ENCODE measurements at regions not wholly inside any gene's neighbourhood (a gene's known extent, or its start where the extent isn't known, plus 50 kb on each side); places are given as distances from the start of the nearest gene placed in this dataset.

- Histone ChIP-seq H3K27ac (no peak overlapping the region), H3K27me3 (no peaks in the 10 kb centered on the region), H3K9me3 (no peaks in the 10 kb centered on the region), H3K4me1 (no peaks in the 10 kb centered on the region), H3K4me3 (no peak overlapping the region), H3K36me3 (no peaks in the 10 kb centered on the region)
- intact Hi-C loops (cut with DNase I): no loop called here
- TF ChIP-seq CTCF (IDR thresholded peaks at IDR 0.05): no peak
- no peak for DNase-seq (ENCODE audit: low spot score in 2 of 2)
These were observed 210.0 kb downstream of the TMEM114 start for GRCh38 chr16:8380311-8380710.

- no peaks in the 10 kb centered on the region for H3K4me1 ChIP-seq
- no peaks in the 10 kb centered on the region for H3K36me3 ChIP-seq
- no peaks in the 10 kb centered on the region for H3K9me3 ChIP-seq
- H3K27me3 ChIP-seq: no peaks in the 10 kb centered on the region
- TF ChIP-seq CTCF (IDR thresholded peaks at IDR 0.05): no peak
- H3K4me3 ChIP-seq: no peak overlapping the region
- no peak for DNase-seq (ENCODE audit: low spot score in 2 of 2)
- intact Hi-C loops (cut with DNase I): no loop called here
- H3K27ac ChIP-seq: no peak overlapping the region
These were observed 212.4 kb downstream of the TMEM114 start for GRCh38 chr16:8377864-8378263.

- H3K4me1 ChIP-seq: no peaks in the 10 kb centered on the region
- no peaks in the 10 kb centered on the region for H3K27me3 ChIP-seq
- H3K4me3 ChIP-seq: no peak overlapping the region
- no peaks in the 10 kb centered on the region for H3K36me3 ChIP-seq
- intact Hi-C loops (cut with DNase I): no loop called here
- no peaks in the 10 kb centered on the region for H3K9me3 ChIP-seq
- no peak for DNase-seq (ENCODE audit: low spot score in 2 of 2)
- no peak overlapping the region for H3K27ac ChIP-seq
- TF ChIP-seq CTCF (IDR thresholded peaks at IDR 0.05): no peak
These were observed 213.5 kb downstream of the TMEM114 start for GRCh38 chr16:8376858-8377257.

GRCh38 chr16:8376430-8376829, 213.9 kb downstream of the TMEM114 start:
- H3K9me3 ChIP-seq: no peaks in the 10 kb centered on the region
- intact Hi-C loops (cut with DNase I): no loop called here
- no peak overlapping the region for H3K27ac ChIP-seq
- TF ChIP-seq CTCF (IDR thresholded peaks at IDR 0.05): no peak
- no peak for DNase-seq (ENCODE audit: low spot score in 2 of 2)
- H3K4me3 ChIP-seq: no peak overlapping the region
- H3K36me3 ChIP-seq: no peaks in the 10 kb centered on the region
- no peaks in the 10 kb centered on the region for H3K4me1 ChIP-seq
- H3K27me3 ChIP-seq: no peaks in the 10 kb centered on the region

- intact Hi-C loops (cut with DNase I): no loop called here
- Histone ChIP-seq H3K4me3 (no peak overlapping the region), H3K36me3 (no peaks in the 10 kb centered on the region), H3K9me3 (no peaks in the 10 kb centered on the region), H3K27me3 (no peaks in the 10 kb centered on the region), H3K4me1 (no peaks in the 10 kb centered on the region), H3K27ac (no peak overlapping the region)
- no peak for TF ChIP-seq CTCF (IDR thresholded peaks at IDR 0.05)
- no peak for DNase-seq (ENCODE audit: low spot score in 2 of 2)
These were observed 215.1 kb downstream of the TMEM114 start for GRCh38 chr16:8375232-8375587.

GRCh38 chr16:8374586-8375231, 215.6 kb downstream of the TMEM114 start:
- no peaks in the 10 kb centered on the region for H3K36me3 ChIP-seq
- H3K4me3 ChIP-seq: no peak overlapping the region
- DNase-seq (ENCODE audit: low spot score in 2 of 2): no peak
- no peak overlapping the region for H3K27ac ChIP-seq
- no peaks in the 10 kb centered on the region for H3K4me1 ChIP-seq
- no peaks in the 10 kb centered on the region for H3K9me3 ChIP-seq
- TF ChIP-seq CTCF (IDR thresholded peaks at IDR 0.05): no peak
- no peaks in the 10 kb centered on the region for H3K27me3 ChIP-seq
- intact Hi-C loops (cut with DNase I): no loop called here
